ENCODE measurements at regions not wholly inside any gene's neighbourhood (a gene's known extent, or its start where the extent isn't known, plus 50 kb on each side); places are given as distances from the start of the nearest gene placed in this dataset.

DNA sequence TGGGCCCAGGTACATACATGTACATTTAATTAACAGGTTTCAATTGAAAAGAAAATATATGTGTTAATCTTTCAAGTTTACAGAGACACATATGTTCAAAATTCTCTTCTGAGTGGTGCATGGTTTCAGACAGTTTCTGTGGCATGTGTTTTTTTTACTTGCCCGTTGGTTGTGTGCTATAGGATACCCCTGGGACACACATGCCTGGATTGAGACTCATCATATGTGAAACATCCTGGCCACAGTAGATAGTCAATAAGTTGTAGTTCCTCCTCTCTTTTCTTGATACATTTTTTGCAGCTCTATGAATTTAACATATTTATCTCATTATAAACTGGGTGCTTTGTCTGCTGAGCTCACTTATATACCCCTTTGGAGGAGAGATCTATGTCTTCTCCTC lies 207.8 kb upstream of the CTBP2 start:
- no peaks in the 10 kb centered on the region for H3K36me3 Mint-ChIP-seq (ENCODE audit: low read depth)
- no peak overlapping the region for H3K27ac Mint-ChIP-seq
- H3K9me3 Mint-ChIP-seq: peaks cover 6% of the 10 kb centered on the region
- CTCF ChIA-PET: no interaction called here
- no peak overlapping the region for H3K4me3 Mint-ChIP-seq
- peaks cover 6% of the 10 kb centered on the region for H3K27me3 Mint-ChIP-seq (ENCODE audit: low read depth)
- intact Hi-C loops (cut with micrococcal nuclease): no loop called here
- no peaks in the 10 kb centered on the region for H3K4me1 Mint-ChIP-seq (ENCODE audit: low read depth)
- DNase-seq: no peak

DNA sequence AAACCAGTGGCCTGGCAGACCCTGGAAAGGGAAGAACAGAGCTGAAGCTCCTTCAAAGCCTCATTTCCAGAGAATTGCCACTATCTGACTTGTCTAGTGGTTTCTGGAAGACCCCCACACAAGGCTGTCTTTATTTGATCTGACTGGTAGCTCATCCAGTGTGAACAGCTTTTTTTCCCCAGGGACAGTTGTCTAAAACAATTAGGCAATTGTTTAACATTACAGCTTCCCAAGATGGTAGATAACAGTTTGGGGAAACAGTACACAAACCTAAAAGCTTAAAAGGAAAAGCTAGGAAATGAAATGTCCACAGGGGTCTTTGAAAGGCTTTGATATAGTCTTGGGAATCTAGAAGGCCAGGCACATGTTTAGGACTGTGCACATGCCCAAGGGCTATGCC lies 203.4 kb upstream of the CTBP2 start:
- DNase-seq: no peak
- intact Hi-C loops (cut with micrococcal nuclease): no loop called here
- no peak overlapping the region for H3K27ac Mint-ChIP-seq
- no peak overlapping the region for H3K4me3 Mint-ChIP-seq
- peaks cover 1% of the 10 kb centered on the region for H3K27me3 Mint-ChIP-seq (ENCODE audit: low read depth)
- no peaks in the 10 kb centered on the region for H3K4me1 Mint-ChIP-seq (ENCODE audit: low read depth)
- H3K36me3 Mint-ChIP-seq (ENCODE audit: low read depth): no peaks in the 10 kb centered on the region
- CTCF ChIA-PET: no interaction called here
- H3K9me3 Mint-ChIP-seq: peaks cover 11% of the 10 kb centered on the region

DNA sequence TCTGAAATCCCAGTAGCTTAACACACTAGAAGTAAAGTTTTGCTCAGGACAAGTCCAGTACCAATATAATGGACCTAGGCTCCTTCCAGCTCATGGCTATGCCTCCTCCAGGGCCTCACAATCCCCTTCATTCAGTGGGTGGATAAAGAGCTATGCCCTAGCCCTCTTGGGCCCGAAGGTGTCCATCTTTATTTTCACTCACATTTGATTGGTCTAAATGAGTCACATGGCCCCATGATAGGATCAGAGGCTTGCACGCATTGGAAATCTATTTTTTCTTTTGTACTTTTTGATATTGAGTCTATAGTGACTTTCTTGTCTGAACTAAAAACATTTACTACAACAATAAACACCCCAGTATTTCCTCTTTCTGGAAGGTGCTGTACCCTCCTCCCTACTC lies 202.6 kb upstream of the CTBP2 start:
- Mint-ChIP-seq H3K27me3 (ENCODE audit: low read depth) (peaks cover 1% of the 10 kb centered on the region), H3K36me3 (ENCODE audit: low read depth) (no peaks in the 10 kb centered on the region), H3K4me3 (no peak overlapping the region)

DNA sequence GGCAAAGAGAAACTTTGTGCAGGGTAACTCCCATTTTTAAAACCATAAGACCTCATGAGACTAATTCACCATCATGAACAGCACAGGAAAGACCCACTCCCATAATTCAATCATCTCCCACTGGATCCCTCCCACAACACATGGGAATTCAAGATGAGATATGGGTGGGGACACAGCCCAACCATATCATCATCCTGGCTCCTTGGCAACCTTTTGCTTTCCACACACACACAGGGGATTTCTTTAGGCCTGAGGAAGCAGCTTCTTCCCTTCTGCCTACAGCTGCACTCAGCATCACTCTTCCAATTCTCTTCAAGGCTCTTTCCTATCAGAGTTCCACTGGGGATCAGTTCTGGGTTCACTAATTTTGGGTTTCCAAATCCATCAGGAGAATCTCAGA lies 199.0 kb upstream of the CTBP2 start:
- no peaks in the 10 kb centered on the region for H3K4me1 Mint-ChIP-seq (ENCODE audit: low read depth)
- H3K27me3 Mint-ChIP-seq (ENCODE audit: low read depth): peaks cover 1% of the 10 kb centered on the region
- no peak for DNase-seq
- no peak overlapping the region for H3K27ac Mint-ChIP-seq
- no peaks in the 10 kb centered on the region for H3K36me3 Mint-ChIP-seq (ENCODE audit: low read depth)
- intact Hi-C loops (cut with micrococcal nuclease): no loop called here
- peaks cover 7% of the 10 kb centered on the region for H3K9me3 Mint-ChIP-seq
- CTCF ChIA-PET: no interaction called here
- H3K4me3 Mint-ChIP-seq: no peak overlapping the region

More for the DNA sequence above, 202.6 kb upstream of the CTBP2 start:
- Mint-ChIP-seq H3K4me1 (ENCODE audit: low read depth) (no peaks in the 10 kb centered on the region), H3K27ac (no peak overlapping the region), H3K9me3 (peaks cover 12% of the 10 kb centered on the region)
- CTCF ChIA-PET: no interaction called here
- intact Hi-C loops (cut with micrococcal nuclease): no loop called here
- DNase-seq: no peak

DNA sequence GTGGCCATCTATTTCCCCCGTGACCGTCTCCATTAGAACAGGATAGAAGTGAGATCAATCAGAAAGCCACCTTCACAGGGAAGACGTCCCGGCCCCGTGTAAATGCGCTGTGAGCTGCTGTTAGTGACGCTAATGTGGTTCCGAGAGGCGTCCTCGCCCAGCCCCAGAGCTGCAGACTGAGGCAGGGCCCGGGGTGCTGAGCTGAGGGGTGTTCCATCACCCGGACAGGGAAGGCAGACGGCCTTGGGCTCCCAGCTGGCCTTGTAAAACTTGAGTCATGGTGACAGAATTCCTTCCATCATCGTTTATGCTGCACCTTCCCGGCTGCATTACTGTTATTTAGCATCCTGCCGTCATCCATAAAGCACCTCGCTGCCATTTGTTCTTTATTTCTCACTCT lies 195.3 kb upstream of the CTBP2 start:
- CTCF ChIA-PET: no interaction called here
- Mint-ChIP-seq H3K27me3 (ENCODE audit: low read depth) (peaks cover 1% of the 10 kb centered on the region), H3K4me1 (ENCODE audit: low read depth) (no peaks in the 10 kb centered on the region), H3K36me3 (ENCODE audit: low read depth) (no peaks in the 10 kb centered on the region), H3K4me3 (no peak overlapping the region), H3K9me3 (peaks cover 4% of the 10 kb centered on the region), H3K27ac (no peak overlapping the region)
- DNase-seq: no peak
- intact Hi-C loops (cut with micrococcal nuclease): no loop called here

DNA sequence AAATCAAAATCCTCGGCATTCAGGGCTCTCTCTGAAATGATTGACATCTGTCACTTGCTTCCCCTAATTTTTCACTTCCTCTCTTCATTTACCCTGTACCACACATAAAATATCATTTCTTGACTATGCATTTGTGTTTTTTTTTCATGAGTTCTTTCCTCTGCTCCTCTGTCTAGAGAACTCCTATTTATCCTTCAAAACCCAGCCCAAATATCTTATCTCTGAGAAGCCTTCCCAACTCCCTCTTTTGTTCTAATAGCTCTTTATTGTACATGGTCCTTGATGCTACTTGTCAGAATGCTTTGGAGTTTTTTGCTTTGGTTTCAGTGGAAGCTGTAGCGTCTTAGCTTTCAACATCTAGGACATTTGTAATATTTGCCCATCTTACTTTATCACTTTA lies 190.2 kb upstream of the CTBP2 start:
- Mint-ChIP-seq H3K36me3 (ENCODE audit: low read depth) (no peaks in the 10 kb centered on the region), H3K9me3 (no peaks in the 10 kb centered on the region), H3K27ac (no peak overlapping the region), H3K27me3 (ENCODE audit: low read depth) (peaks cover 3% of the 10 kb centered on the region), H3K4me1 (ENCODE audit: low read depth) (no peaks in the 10 kb centered on the region), H3K4me3 (no peak overlapping the region)
- CTCF ChIA-PET: no interaction called here
- intact Hi-C loops (cut with micrococcal nuclease): no loop called here
- DNase-seq: no peak

DNA sequence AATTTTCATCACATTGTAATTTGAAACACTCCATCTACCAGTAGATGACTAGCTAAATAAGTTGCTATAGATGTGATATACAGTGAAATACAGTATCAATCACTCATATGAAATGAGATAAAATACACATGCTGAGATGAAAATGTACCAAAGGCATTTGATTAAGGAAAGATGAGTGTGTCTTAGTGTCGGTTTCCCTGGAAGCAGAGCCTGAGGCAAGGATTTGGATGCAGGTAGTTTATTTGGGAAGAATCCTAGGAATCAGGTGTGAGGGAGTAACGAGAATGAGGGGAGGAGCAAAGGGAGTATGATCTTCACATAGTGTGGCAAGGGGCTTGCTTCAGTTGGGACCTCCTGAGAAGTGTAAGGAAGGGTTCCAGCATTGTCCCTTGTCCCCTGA lies 188.2 kb upstream of the CTBP2 start:
- Mint-ChIP-seq H3K4me1 (ENCODE audit: low read depth) (no peaks in the 10 kb centered on the region), H3K27me3 (ENCODE audit: low read depth) (peaks cover 7% of the 10 kb centered on the region), H3K4me3 (no peak overlapping the region), H3K36me3 (ENCODE audit: low read depth) (no peaks in the 10 kb centered on the region), H3K27ac (no peak overlapping the region), H3K9me3 (no peaks in the 10 kb centered on the region)
- intact Hi-C loops (cut with micrococcal nuclease): no loop called here
- CTCF ChIA-PET: no interaction called here
- DNase-seq: no peak

DNA sequence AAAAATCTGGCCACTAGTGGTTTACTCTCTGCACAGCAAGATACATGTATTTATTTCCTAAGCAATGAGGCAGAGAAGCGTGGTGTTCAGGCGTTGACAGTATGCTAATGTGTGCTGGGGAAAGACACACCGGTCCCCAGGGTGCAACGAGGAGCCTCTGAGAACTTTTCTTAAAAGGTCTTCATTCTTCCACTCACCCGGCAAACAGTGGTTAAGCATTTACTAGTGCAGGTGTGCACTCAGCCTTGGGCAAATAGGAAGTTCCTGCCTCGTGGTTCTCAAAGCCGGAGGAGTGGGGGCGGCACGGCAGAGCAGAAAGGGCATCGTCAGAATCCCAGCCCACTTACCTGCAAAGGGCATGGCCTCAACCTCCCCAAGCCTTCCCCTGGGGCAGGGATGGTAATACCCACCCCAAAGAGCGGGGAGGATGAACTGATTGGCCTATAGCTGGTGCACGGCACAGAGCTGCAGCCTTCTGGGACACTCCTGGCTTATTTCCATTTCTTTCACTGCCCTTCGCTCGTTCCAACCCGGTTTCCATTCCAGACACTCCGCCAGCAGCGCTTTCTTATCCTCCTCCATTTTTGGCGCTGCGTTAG lies 184.3 kb upstream of the CTBP2 start:
- CTCF ChIA-PET: no interaction called here
- DNase-seq: no peak
- H3K9me3 Mint-ChIP-seq: peaks cover 2% of the 10 kb centered on the region
- H3K36me3 Mint-ChIP-seq (ENCODE audit: low read depth): no peaks in the 10 kb centered on the region
- intact Hi-C loops (cut with micrococcal nuclease): no loop called here
- H3K27me3 Mint-ChIP-seq (ENCODE audit: low read depth): peaks cover 7% of the 10 kb centered on the region
- H3K4me3 Mint-ChIP-seq: no peak overlapping the region
- no peak overlapping the region for H3K27ac Mint-ChIP-seq
- no peaks in the 10 kb centered on the region for H3K4me1 Mint-ChIP-seq (ENCODE audit: low read depth)

DNA sequence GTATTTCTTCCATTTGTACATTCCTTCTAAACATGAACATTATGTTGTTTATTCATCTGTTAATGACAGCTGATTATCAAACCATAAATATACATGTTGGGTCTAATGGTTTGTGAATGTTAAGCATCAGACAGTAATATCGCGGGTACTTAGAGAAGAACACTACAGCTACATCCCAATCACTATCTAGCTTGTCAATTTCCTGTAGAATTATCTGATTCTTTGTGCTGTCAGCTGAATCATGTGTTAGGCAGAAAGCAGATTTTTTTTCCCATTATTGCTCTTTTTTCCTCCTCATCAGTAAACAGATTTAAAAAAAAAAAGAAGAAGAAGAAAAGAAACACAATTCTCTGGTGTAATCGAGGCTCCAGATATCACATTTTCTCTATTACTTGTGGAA lies 183.6 kb upstream of the CTBP2 start:
- Mint-ChIP-seq H3K4me1 (ENCODE audit: low read depth) (no peaks in the 10 kb centered on the region), H3K36me3 (ENCODE audit: low read depth) (no peaks in the 10 kb centered on the region), H3K27me3 (ENCODE audit: low read depth) (peaks cover 7% of the 10 kb centered on the region), H3K9me3 (peaks cover 2% of the 10 kb centered on the region), H3K27ac (no peak overlapping the region), H3K4me3 (no peak overlapping the region)
- no peak for DNase-seq
- intact Hi-C loops (cut with micrococcal nuclease): loop anchor here (1.0 kb wide), 1 partner anchor 296 kb away; no protein-coding TSS in a partner anchor
- CTCF ChIA-PET: no interaction called here

DNA sequence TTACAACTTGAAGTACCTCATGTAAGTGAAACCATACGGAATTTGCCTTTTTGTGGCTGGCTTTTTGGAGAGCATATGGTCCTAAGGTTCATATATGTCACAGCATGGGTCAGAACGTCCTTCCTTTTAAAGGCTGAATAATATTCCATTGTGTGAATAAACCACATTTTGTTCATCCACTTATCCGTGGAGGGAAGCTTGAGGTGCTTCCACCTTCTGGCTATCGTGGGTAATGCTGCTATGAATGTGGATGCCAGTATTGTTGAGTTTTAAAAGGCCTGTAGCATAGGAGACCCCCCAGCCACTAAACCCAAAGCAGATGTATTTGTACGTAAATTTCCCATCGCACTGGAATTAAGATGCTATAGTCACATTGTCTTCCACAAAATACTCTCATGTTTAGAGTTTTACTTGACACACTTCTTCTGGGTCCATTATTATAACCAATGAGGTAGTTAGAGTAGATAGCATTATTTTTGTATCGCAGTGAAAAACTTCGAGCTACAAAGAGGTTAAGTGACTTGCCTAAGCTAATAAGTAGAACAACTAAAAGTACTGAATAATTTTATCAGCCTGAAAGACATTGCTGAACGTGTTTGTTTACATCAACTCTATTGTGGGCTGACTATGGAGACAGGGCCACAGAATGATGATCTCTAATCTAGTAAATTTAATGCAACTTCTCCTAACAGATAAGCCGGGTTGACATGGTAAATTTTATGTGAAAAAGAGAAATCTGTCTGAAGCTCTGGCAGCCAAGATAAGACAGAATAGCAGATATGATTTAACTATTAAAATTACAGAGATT lies 183.0 kb upstream of the CTBP2 start:
- H3K27ac Mint-ChIP-seq: no peak overlapping the region

DNA sequence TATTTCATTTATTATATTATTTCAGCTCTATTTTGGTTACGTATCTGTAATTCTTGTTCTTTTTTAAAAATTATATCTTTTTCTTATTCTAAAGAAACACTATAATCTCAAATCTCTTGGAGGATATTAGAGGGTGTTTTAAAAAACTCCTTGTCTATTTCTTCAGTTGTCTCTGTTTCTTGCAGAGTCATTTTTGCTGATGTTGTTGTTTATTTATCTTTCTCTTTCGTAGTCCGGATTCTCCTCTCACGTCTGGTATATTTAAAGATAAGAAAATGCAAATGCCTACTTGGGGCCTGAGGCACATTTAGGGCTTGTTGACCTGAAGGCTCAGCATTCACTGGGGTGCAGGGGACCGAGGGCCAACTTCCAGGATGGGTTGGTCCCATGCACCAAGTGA lies 181.2 kb upstream of the CTBP2 start:
- DNase-seq: no peak

More for the DNA sequence above, 183.0 kb upstream of the CTBP2 start:
- CTCF ChIA-PET: no interaction called here
- Mint-ChIP-seq H3K4me1 (ENCODE audit: low read depth) (no peaks in the 10 kb centered on the region), H3K27me3 (ENCODE audit: low read depth) (peaks cover 7% of the 10 kb centered on the region), H3K36me3 (ENCODE audit: low read depth) (no peaks in the 10 kb centered on the region), H3K9me3 (peaks cover 5% of the 10 kb centered on the region), H3K4me3 (no peak overlapping the region)
- intact Hi-C loops (cut with micrococcal nuclease): loop anchor here (1.0 kb wide), 1 partner anchor 295 kb away; no protein-coding TSS in a partner anchor
- DNase-seq: peak; percentile 11

DNA sequence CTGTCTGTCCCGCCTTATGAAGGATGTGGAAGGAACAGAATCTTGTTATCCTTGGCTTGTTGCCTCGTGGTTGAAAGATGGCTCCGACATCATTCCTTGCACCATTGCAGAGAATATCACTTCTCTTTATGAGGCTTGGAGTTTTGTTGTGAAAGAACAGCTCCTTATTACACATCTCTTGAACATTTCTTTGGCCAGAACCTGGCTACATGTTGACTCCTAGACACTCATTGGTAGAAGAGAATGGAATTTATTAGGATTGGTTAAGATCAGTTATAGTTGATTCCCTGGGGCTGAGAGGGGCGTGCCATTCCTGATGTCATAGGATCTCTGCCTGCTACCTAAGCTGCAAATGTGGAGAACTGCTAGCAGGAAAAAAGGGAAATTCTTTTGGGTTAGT lies 180.5 kb upstream of the CTBP2 start:
- Mint-ChIP-seq H3K27ac (no peak overlapping the region), H3K9me3 (peaks cover 9% of the 10 kb centered on the region), H3K4me1 (ENCODE audit: low read depth) (no peaks in the 10 kb centered on the region), H3K27me3 (ENCODE audit: low read depth) (peaks cover 4% of the 10 kb centered on the region), H3K4me3 (no peak overlapping the region), H3K36me3 (ENCODE audit: low read depth) (no peaks in the 10 kb centered on the region)
- CTCF ChIA-PET: no interaction called here
- no peak for DNase-seq
- intact Hi-C loops (cut with micrococcal nuclease): no loop called here

More for the DNA sequence above, 181.2 kb upstream of the CTBP2 start:
- Mint-ChIP-seq H3K27ac (no peak overlapping the region), H3K4me3 (no peak overlapping the region), H3K9me3 (peaks cover 9% of the 10 kb centered on the region), H3K36me3 (ENCODE audit: low read depth) (no peaks in the 10 kb centered on the region), H3K27me3 (ENCODE audit: low read depth) (peaks cover 6% of the 10 kb centered on the region), H3K4me1 (ENCODE audit: low read depth) (no peaks in the 10 kb centered on the region)
- CTCF ChIA-PET: no interaction called here
- intact Hi-C loops (cut with micrococcal nuclease): no loop called here

DNA sequence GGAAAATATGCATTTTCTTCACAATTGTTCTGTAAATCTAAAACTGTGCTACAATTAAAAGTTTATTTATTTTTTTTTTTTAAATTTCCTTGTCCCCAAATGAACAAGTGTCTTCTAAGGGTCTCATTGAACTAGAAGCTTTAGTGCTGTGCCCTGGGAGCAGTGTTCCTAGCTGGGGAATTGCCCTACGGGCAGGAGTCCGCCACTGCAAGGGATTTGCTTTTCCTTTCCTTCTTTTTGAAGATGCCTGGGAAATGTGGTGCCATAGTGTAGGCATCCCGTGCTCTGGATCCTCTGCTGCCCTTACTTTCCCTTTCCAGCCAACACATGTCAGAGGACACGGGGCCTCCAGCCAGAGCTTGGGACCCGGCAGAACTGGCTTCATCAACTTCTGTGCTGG lies 177.1 kb upstream of the CTBP2 start:
- CTCF ChIA-PET: no interaction called here
- Mint-ChIP-seq H3K4me1 (ENCODE audit: low read depth) (no peaks in the 10 kb centered on the region), H3K36me3 (ENCODE audit: low read depth) (no peaks in the 10 kb centered on the region), H3K9me3 (peaks cover 9% of the 10 kb centered on the region), H3K27ac (no peak overlapping the region), H3K4me3 (no peak overlapping the region), H3K27me3 (ENCODE audit: low read depth) (no peaks in the 10 kb centered on the region)
- intact Hi-C loops (cut with micrococcal nuclease): no loop called here
- DNase-seq: no peak
